HepG2 (cell line): ENCODE measurements at regions not wholly inside any gene's neighbourhood (a gene's known extent, or its start where the extent isn't known, plus 50 kb on each side); places are given as distances from the start of the nearest gene placed in this dataset.

Experiments
- ATAC-seq: fragments of 200-7000 bp; cut with Tn5 transposase; 3 replicates; pipeline ENCODE4 v1.9.1; 2020; ENCODE audit warnings: mild to moderate bottlenecking, moderate library complexity
- BruUV-seq: library from RNA; stranded (reverse); fragments of 400-500 nt; replicated peaks from 2 replicates; lab custom pipeline; 2021; lab: Mats Ljungman, UMichigan
- CTCF ChIA-PET: fragments of 300-600 bp; formaldehyde crosslinking; extraction: SDS; loops from one replicate; lab custom pipeline; 2021; ENCODE audit warnings: low total read pairs, inconsistent platforms, low intra/inter-chr PET ratio; lab: Yijun Ruan, JAX
- POLR2A ChIA-PET: fragments of 350-600 bp; sonication (Branson Sonifier 250); formaldehyde crosslinking; loops from one replicate; lab custom pipeline; 2020; ENCODE audit warnings: antibody characterized with exemption, inconsistent platforms; lab: Yijun Ruan, JAX
- DNase-seq: peaks from one replicate; pipeline ENCODE4 v3.0.0-alpha.2; 2015; ENCODE audit warnings: low spot score
- FAIRE-seq: peaks from 3 replicates; lab custom pipeline; 2011; peaks lifted over from hg19 to GRCh38; lab: Jason Lieb, UNC
- H2AFZ ChIP-seq: one replicate; pipeline ENCODE4 v1.6.1; 2011; ENCODE audit warnings: low read length, inconsistent platforms
- H3K27ac ChIP-seq: fragments of 300-600 bp; 3 replicates; pipeline ENCODE4 v1.8.0; 2011; ENCODE audit warnings: mixed run types, mild to moderate bottlenecking, mixed read lengths, low read length, inconsistent platforms; ENCODE audit not compliant: insufficient read depth; ENCODE audit errors: extremely low read length
- H3K27me3 ChIP-seq, 2 experiments: fragments of 200-600 bp in 1 of 2; 2 replicates in 1 of 2; 3 replicates in 1 of 2; pipeline versions ENCODE4 v1.6.0 to v1.8.0; 2011; ENCODE audit warnings: low read length in 2 of 2, mild to moderate bottlenecking in 2 of 2, moderate library complexity in 2 of 2, inconsistent platforms in 1 of 2; ENCODE audit not compliant: insufficient read depth in 2 of 2, control insufficient read depth in 1 of 2
- H3K36me3 ChIP-seq, 2 experiments: fragments of 200-600 bp in 1 of 2; replicated peaks in 1 of 2; 2 replicates in 1 of 2; 3 replicates in 1 of 2; pipeline versions ENCODE4 v1.5.1 to v1.8.0; 2011; ENCODE audit warnings: low read length in 2 of 2, inconsistent platforms in 1 of 2; ENCODE audit not compliant: insufficient read depth in 2 of 2, control insufficient read depth in 1 of 2
- H3K4me1 ChIP-seq: 2 replicates; pipeline ENCODE4 v1.5.1; 2012; ENCODE audit warnings: low read length, inconsistent platforms; ENCODE audit not compliant: insufficient read depth
- H3K4me2 ChIP-seq: 2 replicates; pipeline ENCODE4 v1.6.0; 2011; ENCODE audit warnings: low read depth, low read length, inconsistent platforms
- H3K4me3 ChIP-seq, 3 experiments: fragments of 200-600 bp in 1 of 3; sonication (generic), shearing (Covaris generic) in 1 of 3; replicated peaks in 1 of 3; 2 replicates each; pipeline ENCODE4 v1.5.1; 2011 to 2016; ENCODE audit warnings: low read length in 3 of 3, inconsistent platforms in 2 of 3, low read depth in 2 of 3, mild to moderate bottlenecking in 2 of 3, control low read depth in 1 of 3, mixed read lengths in 1 of 3; ENCODE audit not compliant: insufficient read depth in 1 of 3
- H3K79me2 ChIP-seq: one replicate; pipeline ENCODE4 v1.6.1; 2011; ENCODE audit warnings: low read length, inconsistent platforms; ENCODE audit not compliant: insufficient read depth
- H3K9ac ChIP-seq: 2 replicates; pipeline ENCODE4 v1.6.0; 2011; ENCODE audit warnings: mild to moderate bottlenecking, low read depth, low read length, inconsistent platforms; ENCODE audit not compliant: insufficient read depth
- H3K9me3 ChIP-seq: 2 replicates; pipeline ENCODE4 v1.5.1; 2012; ENCODE audit warnings: mild to moderate bottlenecking, low read length
- H4K20me1 ChIP-seq: 2 replicates; pipeline ENCODE4 v1.6.0; 2011; ENCODE audit warnings: inconsistent platforms, mild to moderate bottlenecking, low read length, moderate library complexity; ENCODE audit not compliant: insufficient read depth
- DBP ChIP-seq: sonication (generic); formaldehyde crosslinking; IDR thresholded peaks from 2 replicates; pipeline ENCODE4 v1.4.0; 2020; ENCODE audit warnings: missing genetic modification reagents; ENCODE audit errors: not compliant biosample characterization
- E2F2 ChIP-seq: sonication (generic); formaldehyde crosslinking; IDR thresholded peaks from 2 replicates; pipeline ENCODE4 v1.4.0; 2020; ENCODE audit warnings: missing genetic modification reagents, borderline replicate concordance
- EED ChIP-seq: sonication (generic); formaldehyde crosslinking; IDR thresholded peaks from 2 replicates; pipeline ENCODE4 v1.5.0; 2020; ENCODE audit warnings: mild to moderate bottlenecking, missing genetic modification reagents
- ETV6 ChIP-seq: sonication (generic); formaldehyde crosslinking; conservative IDR thresholded peaks from 2 replicates; pipeline ENCODE4 v1.4.0; 2020; ENCODE audit warnings: missing genetic modification reagents
- GFI1 ChIP-seq: sonication (generic); formaldehyde crosslinking; IDR thresholded peaks from 2 replicates; pipeline ENCODE4 v1.5.0; 2020; ENCODE audit warnings: missing genetic modification reagents, mild to moderate bottlenecking, borderline replicate concordance
- KLF12 ChIP-seq: sonication (generic); formaldehyde crosslinking; IDR thresholded peaks from 2 replicates; pipeline ENCODE4 v1.4.0; 2020; ENCODE audit warnings: missing genetic modification reagents, borderline replicate concordance
- MLLT10 ChIP-seq: sonication (generic); formaldehyde crosslinking; IDR thresholded peaks from 2 replicates; pipeline ENCODE4 v1.4.0; 2020; ENCODE audit warnings: missing genetic modification reagents
- NAIF1 ChIP-seq: sonication (generic); formaldehyde crosslinking; IDR thresholded peaks from 2 replicates; pipeline ENCODE4 v1.5.0; 2020; ENCODE audit warnings: mild to moderate bottlenecking, missing genetic modification reagents, borderline replicate concordance
- PATZ1 ChIP-seq: sonication (generic); formaldehyde crosslinking; IDR thresholded peaks from 2 replicates; pipeline ENCODE4 v1.4.0; 2020; ENCODE audit warnings: missing genetic modification reagents
- TCF7L2 ChIP-seq: IDR thresholded peaks from 2 replicates; pipeline ENCODE4 v1.6.1; 2011; ENCODE audit warnings: mild to moderate bottlenecking, low read depth, low read length, moderate library complexity
- TFDP1 ChIP-seq: IDR thresholded peaks from 2 replicates; pipeline ENCODE4 v1.6.1; 2016; ENCODE audit warnings: missing compliant biosample characterization, missing genetic modification reagents, borderline replicate concordance
- ZC3H4 ChIP-seq: sonication (generic); formaldehyde crosslinking; IDR thresholded peaks from 2 replicates; pipeline ENCODE4 v1.4.0; 2020; ENCODE audit warnings: missing genetic modification reagents, borderline replicate concordance
- ZNF136 ChIP-seq: sonication (generic); formaldehyde crosslinking; IDR thresholded peaks from 2 replicates; pipeline ENCODE4 v1.8.1; 2022; ENCODE audit warnings: low read depth, mild to moderate bottlenecking, moderate library complexity, missing genetic modification reagents
- WGBS: methylation state at CpG from one replicate; pipeline ENCODE4 v1.1.6; 2017; ENCODE audit warnings: low lambda C conversion rate; 5-methylcytosine and 5-hydroxymethylcytosine counted together
- in situ Hi-C: cut with HindIII; loops from 2 replicates; pipeline ENCODE4 v1.10.0; 2017; ENCODE audit warnings: low pct_unique_long_range_greater_than_20kb; ENCODE audit not compliant: extremely low pct_ligation_motif_present
- intact Hi-C: fragments of 100-400 bp; cut with micrococcal nuclease; formaldehyde crosslinking; loops from one replicate; pipeline ENCODE4 v1.10.0; 2022; ENCODE audit not compliant: unreplicated experiment

GRCh38 chr14:89638891-89639290, 221.9 kb upstream of the FOXN3 start:
- no peak overlapping the region for H3K4me3 ChIP-seq
- no peaks in the 10 kb centered on the region for H3K9me3 ChIP-seq
- BruUV-seq, result no TSS peak
- H2AFZ ChIP-seq, result no peak overlapping the region
- peaks cover 29% of the 10 kb centered on the region for H3K4me1 ChIP-seq
- ChIA-PET POLR2A (no interaction called here), CTCF (no interaction called here)
- in situ Hi-C loops (no loop called here), intact Hi-C loops (no loop called here)
- H3K27ac ChIP-seq, result no peak overlapping the region
- H3K4me2 ChIP-seq, result no peak overlapping the region
- no peaks in the 10 kb centered on the region for H4K20me1 ChIP-seq
- FAIRE-seq (no peak), ATAC-seq (no peak), DNase-seq (no peak)
- H3K36me3 ChIP-seq, result no peaks in the 10 kb centered on the region
- no peak overlapping the region for H3K9ac ChIP-seq
- H3K27me3 ChIP-seq, result peaks cover 0 to 3% of the 10 kb centered on the region in 2 experiments; a peak in 2 of 5 replicates
- 33% methylated on average over 4 of the region's 4 CpGs for WGBS
- H3K79me2 ChIP-seq, result no peaks in the 10 kb centered on the region
- TF ChIP-seq TFDP1 (CRISPR knock-in tag) (no peak), TCF7L2 (no peak), E2F2 (CRISPR knock-in tag) (no peak), KLF12 (no peak), ETV6 (CRISPR knock-in tag) (no peak), DBP (CRISPR knock-in tag) (no peak), ZC3H4 (CRISPR knock-in tag) (no peak), PATZ1 (CRISPR knock-in tag) (no peak), EED (CRISPR knock-in tag) (no peak), NAIF1 (CRISPR knock-in tag) (no peak), GFI1 (no peak), MLLT10 (CRISPR knock-in tag) (no peak), ZNF136 (CRISPR knock-in tag) (no peak)
